GM12892 (cell line): ENCODE measurements at regions not wholly inside any gene's neighbourhood (a gene's known extent, or its start where the extent isn't known, plus 50 kb on each side); places are given as distances from the start of the nearest gene placed in this dataset.

Experiments used
- POLR2A ChIP-seq: IDR thresholded peaks from 2 replicates; pipeline ENCODE4 v1.6.1; 2011; ENCODE audit warnings: low read depth, low read length, control low read depth
- POLR2AphosphoS5 ChIP-seq: IDR thresholded peaks from 2 replicates; pipeline ENCODE4 v1.6.1; 2011; ENCODE audit warnings: low read depth, low read length, control low read depth
- TAF1 ChIP-seq: IDR thresholded peaks from 2 replicates; pipeline ENCODE4 v1.6.1; 2011; ENCODE audit warnings: low read depth, mild to moderate bottlenecking, control low read depth, low read length, borderline replicate concordance

GRCh38 chrX:150303386-150304097 lies 59.6 kb upstream of the MAMLD1 start:
- TF ChIP-seq POLR2A (no peak), POLR2AphosphoS5 (no peak), TAF1 (no peak)
